ENCODE measurements at regions not wholly inside any gene's neighbourhood (a gene's known extent, or its start where the extent isn't known, plus 50 kb on each side); places are given as distances from the start of the nearest gene placed in this dataset.

DNA sequence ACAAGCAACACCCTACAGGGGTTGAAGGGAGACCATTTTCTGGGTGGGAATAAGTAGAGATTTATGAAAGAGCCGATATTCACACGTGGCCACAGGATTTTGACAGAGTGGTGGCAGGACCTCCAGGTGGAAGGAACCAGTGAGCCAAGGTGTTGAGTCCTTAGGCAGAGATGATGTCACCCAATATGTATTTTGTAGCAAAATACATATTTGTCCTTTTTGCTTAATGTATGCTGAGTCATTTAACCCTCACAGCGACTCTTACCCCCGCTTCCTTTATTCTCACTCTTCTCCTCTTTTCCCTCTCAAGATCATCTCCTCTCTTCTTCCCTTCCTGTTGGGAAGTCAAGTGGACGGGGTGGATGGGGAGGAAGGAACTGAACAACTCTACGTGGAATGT lies 215.7 kb upstream of the S1PR3 start (continued):
- TF ChIP-seq HIC1 (tag by site-specific recombination; IDR thresholded peaks at IDR 0.05) = no peak

- H3K27ac ChIP-seq (ENCODE audit: extremely low read depth, low read depth, low read length) = no peak overlapping the region
Measured at GRCh38 chr9:88775966-88776365, 215.3 kb upstream of the S1PR3 start.

More at GRCh38 chr9:88775966-88776365, 215.3 kb upstream of the S1PR3 start:
- ChIA-PET CTCF (no interaction called here), POLR2A (no interaction called here)
- H3K4me1 ChIP-seq (ENCODE audit: control insufficient read depth, insufficient read depth, low read length) = peaks cover 14% of the 10 kb centered on the region
- no peak overlapping the region for H3K4me3 ChIP-seq (ENCODE audit: low read depth, low read length)
- no peaks in the 10 kb centered on the region for H3K9me3 ChIP-seq (ENCODE audit: control insufficient read depth, insufficient read depth, low read depth, low read length)
- no peaks in the 10 kb centered on the region for H3K36me3 ChIP-seq (ENCODE audit: control insufficient read depth in 2 of 2, insufficient read depth in 1 of 2, low read length in 2 of 2)
- no peak for TF ChIP-seq ZNF169 (tag by site-specific recombination; IDR thresholded peaks at IDR 0.05)
- no peak for TF ChIP-seq KLF8 (tag by site-specific recombination; IDR thresholded peaks at IDR 0.05)
- TF ChIP-seq ZNF514 (tag by site-specific recombination; IDR thresholded peaks at IDR 0.05) = no peak
- no peak for TF ChIP-seq KLF7 (tag by site-specific recombination; IDR thresholded peaks at IDR 0.05; ENCODE audit: borderline replicate concordance)
- TF ChIP-seq, protein P1, sequence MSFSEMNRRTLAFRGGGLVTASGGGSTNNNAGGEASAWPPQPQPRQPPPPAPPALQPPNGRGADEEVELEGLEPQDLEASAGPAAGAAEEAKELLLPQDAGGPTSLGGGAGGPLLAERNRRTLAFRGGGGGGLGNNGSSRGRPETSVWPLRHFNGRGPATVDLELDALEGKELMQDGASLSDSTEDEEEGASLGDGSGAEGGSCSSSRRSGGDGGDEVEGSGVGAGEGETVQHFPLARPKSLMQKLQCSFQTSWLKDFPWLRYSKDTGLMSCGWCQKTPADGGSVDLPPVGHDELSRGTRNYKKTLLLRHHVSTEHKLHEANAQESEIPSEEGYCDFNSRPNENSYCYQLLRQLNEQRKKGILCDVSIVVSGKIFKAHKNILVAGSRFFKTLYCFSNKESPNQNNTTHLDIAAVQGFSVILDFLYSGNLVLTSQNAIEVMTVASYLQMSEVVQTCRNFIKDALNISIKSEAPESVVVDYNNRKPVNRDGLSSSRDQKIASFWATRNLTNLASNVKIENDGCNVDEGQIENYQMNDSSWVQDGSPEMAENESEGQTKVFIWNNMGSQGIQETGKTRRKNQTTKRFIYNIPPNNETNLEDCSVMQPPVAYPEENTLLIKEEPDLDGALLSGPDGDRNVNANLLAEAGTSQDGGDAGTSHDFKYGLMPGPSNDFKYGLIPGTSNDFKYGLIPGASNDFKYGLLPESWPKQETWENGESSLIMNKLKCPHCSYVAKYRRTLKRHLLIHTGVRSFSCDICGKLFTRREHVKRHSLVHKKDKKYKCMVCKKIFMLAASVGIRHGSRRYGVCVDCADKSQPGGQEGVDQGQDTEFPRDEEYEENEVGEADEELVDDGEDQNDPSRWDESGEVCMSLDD (tag by site-specific recombination; IDR thresholded peaks at IDR 0.05) = no peak
- TF ChIP-seq ZBTB1 (tag by site-specific recombination; IDR thresholded peaks at IDR 0.05) = no peak
- no peak for TF ChIP-seq HIC1 (tag by site-specific recombination; IDR thresholded peaks at IDR 0.05)
- no peak for TF ChIP-seq EGR2 (tag by site-specific recombination; IDR thresholded peaks at IDR 0.05; ENCODE audit: low read depth)
- no peak for TF ChIP-seq ZNF621 (tag by site-specific recombination; IDR thresholded peaks at IDR 0.05)
- no peak for TF ChIP-seq PRDM4 (tag by site-specific recombination; IDR thresholded peaks at IDR 0.05)
- no peak for TF ChIP-seq BCL11A (tag by site-specific recombination; IDR thresholded peaks at IDR 0.05; ENCODE audit: low read depth)
- TF ChIP-seq MZF1 (tag by site-specific recombination; IDR thresholded peaks at IDR 0.05; ENCODE audit: borderline replicate concordance) = no peak
- no peak for TF ChIP-seq PRDM6 (tag by site-specific recombination; IDR thresholded peaks at IDR 0.05)
